Neutrophil (primary cell): ENCODE measurements at regions not wholly inside any gene's neighbourhood (a gene's known extent, or its start where the extent isn't known, plus 50 kb on each side); places are given as distances from the start of the nearest gene placed in this dataset.

Source experiments
- H3K27ac ChIP-seq: fragments of 200-600 bp; sonication (generic); 2 replicates; pipeline ENCODE4 v1.5.1; 2016; ENCODE audit warnings: mild to moderate bottlenecking, moderate library complexity
- H3K27me3 ChIP-seq: fragments of 200-600 bp; sonication (generic); 2 replicates; pipeline ENCODE4 v1.6.0; 2016; ENCODE audit warnings: mild to moderate bottlenecking
- H3K36me3 ChIP-seq: fragments of 200-600 bp; sonication (generic); 2 replicates; pipeline ENCODE4 v1.5.1; 2017
- H3K4me1 ChIP-seq, 2 experiments: fragments of 200-600 bp in 1 of 2; sonication (generic) in 1 of 2; 1 replicate in 1 of 2; 2 replicates in 1 of 2; pipeline versions ENCODE4 v1.5.1 to v1.6.1; 2013 to 2016; ENCODE audit warnings: low read depth in 1 of 2, low read length in 1 of 2, mild to moderate bottlenecking in 1 of 2, moderate library complexity in 1 of 2; ENCODE audit not compliant: control insufficient read depth in 1 of 2, insufficient read depth in 1 of 2
- H3K4me3 ChIP-seq, 2 experiments: fragments of 200-600 bp in 1 of 2; sonication (generic) in 1 of 2; 1 replicate in 1 of 2; 2 replicates in 1 of 2; pipeline ENCODE4 v1.5.1; 2013 to 2016; ENCODE audit warnings: low read depth in 1 of 2, low read length in 1 of 2, mild to moderate bottlenecking in 1 of 2, moderate library complexity in 1 of 2
- H3K9me3 ChIP-seq: fragments of 200-600 bp; sonication (generic); 2 replicates; pipeline ENCODE4 v1.5.1; 2016
- CTCF ChIP-seq: fragments of 200-600 bp; sonication (generic); IDR thresholded peaks from 2 replicates; pipeline ENCODE4 v1.5.1; 2016; ENCODE audit warnings: antibody characterized with exemption

- no peak for TF ChIP-seq CTCF
- no peak overlapping the region for H3K27ac ChIP-seq
- no peaks in the 10 kb centered on the region for H3K36me3 ChIP-seq
- H3K27me3 ChIP-seq, result no peaks in the 10 kb centered on the region
- no peaks in the 10 kb centered on the region for H3K9me3 ChIP-seq
- no peaks in the 10 kb centered on the region for H3K4me1 ChIP-seq
- H3K4me3 ChIP-seq, result no peak overlapping the region
These were observed 224.5 kb downstream of the TXNL1 start for GRCh38 chr18:56413862-56414261.

GRCh38 chr18:56412951-56413350 is 225.4 kb downstream of the TXNL1 start:
- Histone ChIP-seq H3K4me1 (no peaks in the 10 kb centered on the region), H3K27me3 (no peaks in the 10 kb centered on the region), H3K27ac (no peak overlapping the region), H3K36me3 (no peaks in the 10 kb centered on the region), H3K4me3 (no peak overlapping the region), H3K9me3 (no peaks in the 10 kb centered on the region)
- TF ChIP-seq CTCF, result no peak

GRCh38 chr18:56409736-56410135 is 228.7 kb downstream of the TXNL1 start:
- Histone ChIP-seq H3K27ac (no peak overlapping the region), H3K36me3 (no peaks in the 10 kb centered on the region), H3K4me3 (no peak overlapping the region), H3K4me1 (no peaks in the 10 kb centered on the region), H3K27me3 (no peaks in the 10 kb centered on the region), H3K9me3 (no peaks in the 10 kb centered on the region)
- TF ChIP-seq CTCF, result no peak

- H3K9me3 ChIP-seq, result no peaks in the 10 kb centered on the region
- H3K27me3 ChIP-seq, result no peaks in the 10 kb centered on the region
- H3K27ac ChIP-seq, result no peak overlapping the region
- H3K36me3 ChIP-seq, result no peaks in the 10 kb centered on the region
- TF ChIP-seq CTCF, result no peak
- H3K4me3 ChIP-seq, result no peak overlapping the region
- H3K4me1 ChIP-seq, result no peaks in the 10 kb centered on the region
These were observed 230.7 kb downstream of the TXNL1 start for GRCh38 chr18:56407646-56408180.

GRCh38 chr18:56402872-56403516 is 235.4 kb downstream of the TXNL1 start:
- H3K4me1 ChIP-seq, result no peaks in the 10 kb centered on the region
- TF ChIP-seq CTCF, result no peak
- no peaks in the 10 kb centered on the region for H3K27me3 ChIP-seq
- no peaks in the 10 kb centered on the region for H3K9me3 ChIP-seq
- H3K4me3 ChIP-seq, result no peak overlapping the region
- H3K36me3 ChIP-seq, result no peaks in the 10 kb centered on the region
- no peak overlapping the region for H3K27ac ChIP-seq
